ENCODE measurements at regions not wholly inside any gene's neighbourhood (a gene's known extent, or its start where the extent isn't known, plus 50 kb on each side); places are given as distances from the start of the nearest gene placed in this dataset.
"Not testable (repeated sequence)": the region's sequence is repeated elsewhere in the genome, so short reads cannot be mapped to it uniquely, and the experiment has no call there.

DNA sequence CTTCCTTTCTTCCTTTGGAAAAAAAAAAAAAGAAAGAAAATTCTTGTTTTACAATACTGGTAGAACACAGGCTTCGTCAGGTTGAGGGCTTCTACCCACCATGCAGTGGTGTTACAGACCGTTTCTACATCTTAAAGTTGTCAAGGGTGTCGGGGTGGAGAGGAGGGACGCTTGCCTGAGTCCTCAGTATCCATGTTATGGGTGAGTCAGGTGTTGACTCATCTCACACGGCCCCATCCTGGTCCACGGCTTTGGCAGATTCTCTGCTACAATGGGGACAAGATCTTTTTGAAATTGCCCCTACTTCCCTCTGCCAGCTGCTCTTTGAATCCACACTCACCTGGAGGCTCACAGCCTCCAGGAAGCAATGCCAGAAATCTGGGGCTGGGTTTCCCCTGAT, 310.3 kb upstream of the ZFP42 start:
- Histone ChIP-seq H3K4me1 (ENCODE audit: insufficient read depth, low read length) (no peaks in the 10 kb centered on the region), H3K27me3 (ENCODE audit: insufficient read depth, low read length) (no peaks in the 10 kb centered on the region), H3K36me3 (ENCODE audit: insufficient read depth, low read length) (no peaks in the 10 kb centered on the region), H3K9me3 (ENCODE audit: insufficient read depth, low read depth, low read length) (no peaks in the 10 kb centered on the region), H3K27ac (ENCODE audit: low read depth, low read length) (no peak overlapping the region), H3K9ac (ENCODE audit: low read depth, low read length) (no peak overlapping the region), H3K4me3 (ENCODE audit: low read length) (no peak overlapping the region)
- WGBS: 87% methylated on average over 6 of the region's 6 CpGs

GRCh38 chr4:187687697-187688096, 307.9 kb upstream of the ZFP42 start:
- H3K4me1 ChIP-seq (ENCODE audit: insufficient read depth, low read length): no peaks in the 10 kb centered on the region
- no peaks in the 10 kb centered on the region for H3K27me3 ChIP-seq (ENCODE audit: insufficient read depth, low read length)
- H3K9me3 ChIP-seq (ENCODE audit: insufficient read depth, low read depth, low read length): no peaks in the 10 kb centered on the region
- WGBS: 98% methylated on average over 3 of the region's 4 CpGs
- no peaks in the 10 kb centered on the region for H3K36me3 ChIP-seq (ENCODE audit: insufficient read depth, low read length)
- no peak overlapping the region for H3K4me3 ChIP-seq (ENCODE audit: low read length)
- H3K27ac ChIP-seq (ENCODE audit: low read depth, low read length): no peak overlapping the region
- H3K9ac ChIP-seq (ENCODE audit: low read depth, low read length): no peak overlapping the region

GRCh38 chr4:187692626-187693025, 302.9 kb upstream of the ZFP42 start:
- H3K4me3 ChIP-seq (ENCODE audit: low read length): no peak overlapping the region
- no peak overlapping the region for H3K27ac ChIP-seq (ENCODE audit: low read depth, low read length)
- no peak overlapping the region for H3K9ac ChIP-seq (ENCODE audit: low read depth, low read length)
- WGBS: 92% methylated on average over 5 of the region's 6 CpGs
- no peaks in the 10 kb centered on the region for H3K4me1 ChIP-seq (ENCODE audit: insufficient read depth, low read length)
- H3K27me3 ChIP-seq (ENCODE audit: insufficient read depth, low read length): no peaks in the 10 kb centered on the region
- H3K36me3 ChIP-seq (ENCODE audit: insufficient read depth, low read length): no peaks in the 10 kb centered on the region
- H3K9me3 ChIP-seq (ENCODE audit: insufficient read depth, low read depth, low read length): 0 out of 2 replicates have a peak, but pooled peaks cover 2% of the 10 kb centered on the region

GRCh38 chr4:187695531-187695930, 300.0 kb upstream of the ZFP42 start:
- H3K4me1 ChIP-seq (ENCODE audit: insufficient read depth, low read length); H3K27me3 ChIP-seq (ENCODE audit: insufficient read depth, low read length); H3K9me3 ChIP-seq (ENCODE audit: insufficient read depth, low read depth, low read length); H3K9ac ChIP-seq (ENCODE audit: low read depth, low read length); H3K36me3 ChIP-seq (ENCODE audit: insufficient read depth, low read length); H3K27ac ChIP-seq (ENCODE audit: low read depth, low read length); H3K4me3 ChIP-seq (ENCODE audit: low read length): not testable (repeated sequence)
- WGBS: 92% methylated on average over 3 of the region's 3 CpGs

- Histone ChIP-seq H3K4me3 (ENCODE audit: low read length) (no peak overlapping the region), H3K4me1 (ENCODE audit: insufficient read depth, low read length) (no peaks in the 10 kb centered on the region), H3K9ac (ENCODE audit: low read depth, low read length) (no peak overlapping the region), H3K36me3 (ENCODE audit: insufficient read depth, low read length) (no peaks in the 10 kb centered on the region), H3K27ac (ENCODE audit: low read depth, low read length) (no peak overlapping the region), H3K9me3 (ENCODE audit: insufficient read depth, low read depth, low read length) (peaks cover 7% of the 10 kb centered on the region; the same call in 1 of the 2 replicates), H3K27me3 (ENCODE audit: insufficient read depth, low read length) (no peaks in the 10 kb centered on the region)
- WGBS: 94% methylated on average over 3 of the region's 3 CpGs
Observed at GRCh38 chr4:187711586-187711985, 284.0 kb upstream of the ZFP42 start.

GRCh38 chr4:187714957-187715356, 280.6 kb upstream of the ZFP42 start:
- Histone ChIP-seq H3K9ac (ENCODE audit: low read depth, low read length) (no peak overlapping the region), H3K27ac (ENCODE audit: low read depth, low read length) (no peak overlapping the region)

GRCh38 chr4:187715466-187715865, 280.1 kb upstream of the ZFP42 start:
- H3K4me1 ChIP-seq (ENCODE audit: insufficient read depth, low read length): no peaks in the 10 kb centered on the region
- H3K27me3 ChIP-seq (ENCODE audit: insufficient read depth, low read length): no peaks in the 10 kb centered on the region
- H3K4me3 ChIP-seq (ENCODE audit: low read length): no peak overlapping the region
- H3K36me3 ChIP-seq (ENCODE audit: insufficient read depth, low read length): no peaks in the 10 kb centered on the region
- no peak overlapping the region for H3K9ac ChIP-seq (ENCODE audit: low read depth, low read length)
- H3K9me3 ChIP-seq (ENCODE audit: insufficient read depth, low read depth, low read length): no peaks in the 10 kb centered on the region
- H3K27ac ChIP-seq (ENCODE audit: low read depth, low read length): no peak overlapping the region

More at GRCh38 chr4:187714957-187715356, 280.6 kb upstream of the ZFP42 start:
- Histone ChIP-seq H3K9me3 (ENCODE audit: insufficient read depth, low read depth, low read length) (no peaks in the 10 kb centered on the region), H3K4me3 (ENCODE audit: low read length) (no peak overlapping the region), H3K4me1 (ENCODE audit: insufficient read depth, low read length) (no peaks in the 10 kb centered on the region), H3K36me3 (ENCODE audit: insufficient read depth, low read length) (no peaks in the 10 kb centered on the region), H3K27me3 (ENCODE audit: insufficient read depth, low read length) (no peaks in the 10 kb centered on the region)
- 92% methylated on average over 5 of the region's 5 CpGs for WGBS

- Histone ChIP-seq H3K27ac (ENCODE audit: low read depth, low read length) (no peak overlapping the region), H3K4me3 (ENCODE audit: low read length) (no peak overlapping the region), H3K4me1 (ENCODE audit: insufficient read depth, low read length) (no peaks in the 10 kb centered on the region), H3K36me3 (ENCODE audit: insufficient read depth, low read length) (no peaks in the 10 kb centered on the region), H3K27me3 (ENCODE audit: insufficient read depth, low read length) (no peaks in the 10 kb centered on the region), H3K9ac (ENCODE audit: low read depth, low read length) (no peak overlapping the region), H3K9me3 (ENCODE audit: insufficient read depth, low read depth, low read length) (no peaks in the 10 kb centered on the region)
- 96% methylated on average over 4 of the region's 5 CpGs for WGBS
Observed at GRCh38 chr4:187724456-187724855, 271.1 kb upstream of the ZFP42 start.

GRCh38 chr4:187726485-187726884, 269.1 kb upstream of the ZFP42 start:
- Histone ChIP-seq H3K9me3 (ENCODE audit: insufficient read depth, low read depth, low read length) (0 out of 2 replicates have a peak, but pooled peaks cover 9% of the 10 kb centered on the region), H3K4me3 (ENCODE audit: low read length) (no peak overlapping the region), H3K36me3 (ENCODE audit: insufficient read depth, low read length) (no peaks in the 10 kb centered on the region), H3K9ac (ENCODE audit: low read depth, low read length) (no peak overlapping the region), H3K27me3 (ENCODE audit: insufficient read depth, low read length) (no peaks in the 10 kb centered on the region), H3K4me1 (ENCODE audit: insufficient read depth, low read length) (no peaks in the 10 kb centered on the region), H3K27ac (ENCODE audit: low read depth, low read length) (no peak overlapping the region)
- WGBS: 96% methylated on average over 6 of the region's 6 CpGs

GRCh38 chr4:187732524-187732923, 263.0 kb upstream of the ZFP42 start:
- WGBS: 93% methylated on average over 3 of the region's 3 CpGs
- H3K27ac ChIP-seq (ENCODE audit: low read depth, low read length): no peak overlapping the region
- no peak overlapping the region for H3K4me3 ChIP-seq (ENCODE audit: low read length)
- H3K9me3 ChIP-seq (ENCODE audit: insufficient read depth, low read depth, low read length): 0 out of 2 replicates have a peak, but pooled peaks cover 9% of the 10 kb centered on the region
- no peaks in the 10 kb centered on the region for H3K4me1 ChIP-seq (ENCODE audit: insufficient read depth, low read length)
- no peaks in the 10 kb centered on the region for H3K27me3 ChIP-seq (ENCODE audit: insufficient read depth, low read length)
- H3K9ac ChIP-seq (ENCODE audit: low read depth, low read length): no peak overlapping the region
- H3K36me3 ChIP-seq (ENCODE audit: insufficient read depth, low read length): no peaks in the 10 kb centered on the region

- Histone ChIP-seq H3K4me1 (ENCODE audit: insufficient read depth, low read length) (no peaks in the 10 kb centered on the region), H3K9me3 (ENCODE audit: insufficient read depth, low read depth, low read length) (peaks cover 26% of the 10 kb centered on the region), H3K27me3 (ENCODE audit: insufficient read depth, low read length) (no peaks in the 10 kb centered on the region), H3K4me3 (ENCODE audit: low read length) (no peak overlapping the region), H3K36me3 (ENCODE audit: insufficient read depth, low read length) (no peaks in the 10 kb centered on the region), H3K27ac (ENCODE audit: low read depth, low read length) (no peak overlapping the region), H3K9ac (ENCODE audit: low read depth, low read length) (no peak overlapping the region)
- WGBS: 92% methylated on average over 1 of the region's 1 CpG
Observed at GRCh38 chr4:187739771-187740170, 255.8 kb upstream of the ZFP42 start.

DNA sequence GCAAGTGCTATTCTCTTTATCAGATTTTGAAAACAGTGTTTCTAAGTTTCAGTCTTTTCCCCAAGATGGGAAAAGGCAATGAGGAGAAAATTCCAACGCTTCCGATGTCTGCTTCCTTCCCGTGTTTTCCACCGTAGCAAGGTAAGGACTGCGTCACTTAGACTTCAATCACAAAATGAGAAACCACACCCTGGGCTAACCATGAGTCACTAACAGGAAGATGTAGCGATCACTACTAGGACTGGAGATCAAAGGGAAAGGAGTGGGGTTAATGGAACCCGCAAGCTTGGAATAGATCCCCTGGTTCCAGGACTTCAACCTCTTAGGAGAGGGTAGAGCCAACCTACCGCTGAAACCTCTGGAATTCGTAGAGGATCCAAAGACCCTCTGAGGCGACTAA, 250.7 kb upstream of the ZFP42 start:
- 98% methylated on average over 10 of the region's 10 CpGs for WGBS
- Histone ChIP-seq H3K4me3 (ENCODE audit: low read length) (no peak overlapping the region), H3K4me1 (ENCODE audit: insufficient read depth, low read length) (no peaks in the 10 kb centered on the region), H3K27ac (ENCODE audit: low read depth, low read length) (no peak overlapping the region), H3K27me3 (ENCODE audit: insufficient read depth, low read length) (no peaks in the 10 kb centered on the region), H3K9me3 (ENCODE audit: insufficient read depth, low read depth, low read length) (peaks cover 24% of the 10 kb centered on the region), H3K9ac (ENCODE audit: low read depth, low read length) (no peak overlapping the region), H3K36me3 (ENCODE audit: insufficient read depth, low read length) (no peaks in the 10 kb centered on the region)

All from HUES64 (cell line).